IMR-90 (cell line): ENCODE measurements at regions not wholly inside any gene's neighbourhood (a gene's known extent, or its start where the extent isn't known, plus 50 kb on each side); places are given as distances from the start of the nearest gene placed in this dataset.
A peak's percentile ranks its signal among the peaks of the same experiment; 100 is the strongest.

Experiments used
- ATAC-seq: fragments of 200-7000 bp; cut with Tn5 transposase; 2 replicates; pipeline ENCODE4 v1.9.1; 2020; ENCODE audit warnings: low read depth, mild to moderate bottlenecking, moderate library complexity
- BruUV-seq: library from RNA; stranded (reverse); fragments of 400-500 nt; replicated peaks from 2 replicates; lab custom pipeline; 2021; lab: Mats Ljungman, UMichigan
- CTCF ChIA-PET: fragments of 300-600 bp; formaldehyde crosslinking; extraction: SDS; loops from one replicate; lab custom pipeline; 2021; ENCODE audit warnings: antibody characterized with exemption; lab: Yijun Ruan, JAX
- POLR2A ChIA-PET: fragments of 300-600 bp; sonication (Branson Sonifier 250); formaldehyde crosslinking; loops from one replicate; lab custom pipeline; 2022; ENCODE audit warnings: antibody characterized with exemption; ENCODE audit not compliant: unreplicated experiment; lab: Charles Lee
- DNase-seq: peaks from one replicate; pipeline ENCODE4 v3.0.0; 2013
- H2AFZ ChIP-seq: replicated peaks from 2 replicates; pipeline ENCODE3; 2013; ENCODE audit warnings: low read length, mild to moderate bottlenecking; ENCODE audit not compliant: poor library complexity
- H2AK5ac ChIP-seq: 2 replicates; pipeline ENCODE4 v1.6.1; 2013; ENCODE audit warnings: low read depth, low read length, inconsistent platforms
- H2AK9ac ChIP-seq: replicated peaks from 2 replicates; pipeline ENCODE3; 2013; ENCODE audit warnings: mild to moderate bottlenecking, low read depth, low read length, moderate library complexity; ENCODE audit not compliant: poor library complexity
- H2BK120ac ChIP-seq: 2 replicates; pipeline ENCODE4 v1.6.1; 2013; ENCODE audit warnings: low read depth, low read length, inconsistent platforms
- H2BK15ac ChIP-seq: 3 replicates; pipeline ENCODE4 v1.6.1; 2013; ENCODE audit warnings: low read depth, low read length, inconsistent platforms
- H2BK20ac ChIP-seq: 2 replicates; pipeline ENCODE4 v1.6.1; 2013; ENCODE audit warnings: low read depth, mild to moderate bottlenecking, inconsistent platforms, low read length, moderate library complexity
- H2BK5ac ChIP-seq: 2 replicates; pipeline ENCODE4 v1.6.1; 2013; ENCODE audit warnings: mild to moderate bottlenecking, low read depth, low read length, inconsistent platforms; ENCODE audit not compliant: poor library complexity, severe bottlenecking
- H3K14ac ChIP-seq: replicated peaks from 2 replicates; pipeline ENCODE4 v1.6.1; 2013; ENCODE audit warnings: low read depth, low read length, inconsistent platforms
- H3K18ac ChIP-seq: 2 replicates; pipeline ENCODE4 v1.6.1; 2013; ENCODE audit warnings: low read depth, low read length, control low read depth
- H3K23ac ChIP-seq: 2 replicates; pipeline ENCODE4 v1.6.1; 2013; ENCODE audit warnings: low read depth, low read length, inconsistent platforms
- H3K27ac ChIP-seq: 2 replicates; pipeline ENCODE4 v1.5.1; 2013; ENCODE audit warnings: mild to moderate bottlenecking, control low read depth, low read length; ENCODE audit not compliant: insufficient read depth
- H3K27me3 ChIP-seq: 2 replicates; pipeline ENCODE4 v1.6.1; 2013; ENCODE audit warnings: low read length; ENCODE audit not compliant: control insufficient read depth, insufficient read depth
- H3K36me3 ChIP-seq: 2 replicates; pipeline ENCODE4 v1.6.1; 2013; ENCODE audit warnings: low read length, mixed read lengths; ENCODE audit not compliant: control insufficient read depth, insufficient read depth
- H3K4ac ChIP-seq: 2 replicates; pipeline ENCODE4 v1.6.1; 2013; ENCODE audit warnings: low read depth, low read length, inconsistent platforms
- H3K4me1 ChIP-seq: 2 replicates; pipeline ENCODE4 v1.6.1; 2013; ENCODE audit warnings: low read length, mixed read lengths; ENCODE audit not compliant: control insufficient read depth, insufficient read depth
- H3K4me2 ChIP-seq: 2 replicates; pipeline ENCODE4 v1.6.1; 2013; ENCODE audit warnings: low read depth, mild to moderate bottlenecking, control low read depth, low read length, moderate library complexity
- H3K4me3 ChIP-seq: 2 replicates; pipeline ENCODE4 v1.5.1; 2013; ENCODE audit warnings: low read depth, mild to moderate bottlenecking, control low read depth, low read length, moderate library complexity; ENCODE audit not compliant: insufficient read depth
- H3K56ac ChIP-seq: 2 replicates; pipeline ENCODE4 v1.6.1; 2013; ENCODE audit warnings: low read length, inconsistent platforms; ENCODE audit not compliant: insufficient read depth; ENCODE audit errors: extremely low read depth
- H3K79me1 ChIP-seq, 2 experiments: 2 replicates each; pipeline ENCODE4 v1.6.1; 2013; ENCODE audit warnings: low read length in 2 of 2, inconsistent platforms in 1 of 2, low read depth in 1 of 2
- H3K9ac ChIP-seq: 2 replicates; pipeline ENCODE4 v1.6.1; 2013; ENCODE audit warnings: low read depth, low read length, control low read depth
- H3K9me1 ChIP-seq: 2 replicates; pipeline ENCODE4 v1.6.1; 2013; ENCODE audit warnings: low read length, inconsistent platforms; ENCODE audit not compliant: insufficient read depth
- H3K9me3 ChIP-seq: 2 replicates; pipeline ENCODE4 v1.6.1; 2013; ENCODE audit warnings: low read length; ENCODE audit not compliant: control insufficient read depth, insufficient read depth
- H4K20me1 ChIP-seq: 2 replicates; pipeline ENCODE4 v1.6.1; 2013; ENCODE audit warnings: low read length, inconsistent platforms; ENCODE audit not compliant: insufficient read depth
- H4K5ac ChIP-seq: 2 replicates; pipeline ENCODE4 v1.6.1; 2013; ENCODE audit warnings: mild to moderate bottlenecking, low read depth, low read length, control low read depth
- H4K8ac ChIP-seq, 2 experiments: 2 replicates each; pipeline ENCODE4 v1.6.1; 2013; ENCODE audit warnings: low read depth in 2 of 2, low read length in 2 of 2, control low read depth in 1 of 2, inconsistent platforms in 1 of 2
- H4K91ac ChIP-seq: 2 replicates; pipeline ENCODE4 v1.6.1; 2013; ENCODE audit warnings: low read depth, low read length, inconsistent platforms; ENCODE audit not compliant: insufficient read depth
- CHD1 ChIP-seq: IDR thresholded peaks from 2 replicates; pipeline ENCODE4 v1.6.1; 2012; ENCODE audit warnings: low read depth, low read length, improper control_type of control experiment
- ELK1 ChIP-seq: fragments of 150-350 bp; IDR thresholded peaks from 2 replicates; pipeline ENCODE4 v1.6.1; 2016; ENCODE audit warnings: low read depth, mild to moderate bottlenecking, low read length, moderate library complexity, borderline replicate concordance
- MAZ ChIP-seq: IDR thresholded peaks from 2 replicates; pipeline ENCODE4 v1.6.1; 2012; ENCODE audit warnings: low read depth, mild to moderate bottlenecking, low read length, improper control_type of control experiment, moderate library complexity, borderline replicate concordance
- MXI1 ChIP-seq: IDR thresholded peaks from 2 replicates; pipeline ENCODE4 v1.6.1; 2012; ENCODE audit warnings: low read depth, mild to moderate bottlenecking, low read length, moderate library complexity, borderline replicate concordance
- NFE2L2 ChIP-seq: fragments of 150-350 bp; IDR thresholded peaks from 2 replicates; pipeline ENCODE4 v1.6.1; 2016; ENCODE audit warnings: low read depth, mild to moderate bottlenecking, low read length
- RCOR1 ChIP-seq: IDR thresholded peaks from 2 replicates; pipeline ENCODE4 v1.6.1; 2012; ENCODE audit warnings: mild to moderate bottlenecking, low read length, improper control_type of control experiment; ENCODE audit not compliant: insufficient replicate concordance
- RFX5 ChIP-seq: IDR thresholded peaks from 2 replicates; pipeline ENCODE4 v1.8.0; 2012; ENCODE audit warnings: low read depth, mild to moderate bottlenecking, low read length, moderate library complexity
- SMC3 ChIP-seq: fragments of 150-350 bp; IDR thresholded peaks from 2 replicates; pipeline ENCODE4 v1.6.1; 2016; ENCODE audit warnings: low read depth, mild to moderate bottlenecking, antibody characterized with exemption, low read length, moderate library complexity
- USF2 ChIP-seq: fragments of 150-350 bp; IDR thresholded peaks from 2 replicates; pipeline ENCODE4 v1.6.1; 2017; ENCODE audit warnings: mild to moderate bottlenecking, antibody characterized with exemption, low read length, low read depth
- WGBS, 2 experiments: methylation state at CpG; one replicate each; pipeline versions ENCODE4 v1.1.5 to v1.1.7; 2013; ENCODE audit warnings: missing lambda C conversion rate in 2 of 2; ENCODE audit not compliant: insufficient read length in 1 of 2; ENCODE audit errors: extremely low coverage in 2 of 2; 5-methylcytosine and 5-hydroxymethylcytosine counted together
- dilution Hi-C: fragments of 300-500 bp; cut with HindIII; formaldehyde crosslinking; loops from one replicate; pipeline ENCODE4 v1.14.3; 2018; ENCODE audit warnings: low sequenced_read_pairs; ENCODE audit not compliant: unreplicated experiment
- in situ Hi-C: fragments of 300-500 bp; cut with MboI; formaldehyde crosslinking; loops from 3 replicates; pipeline ENCODE4 v1.14.3; 2019; ENCODE audit warnings: low sequenced_read_pairs, inconsistent platforms, mixed read lengths
- intact Hi-C: fragments of 100-400 bp; cut with micrococcal nuclease; formaldehyde crosslinking; loops from 2 replicates; pipeline ENCODE4 v1.10.0; 2022

DNA sequence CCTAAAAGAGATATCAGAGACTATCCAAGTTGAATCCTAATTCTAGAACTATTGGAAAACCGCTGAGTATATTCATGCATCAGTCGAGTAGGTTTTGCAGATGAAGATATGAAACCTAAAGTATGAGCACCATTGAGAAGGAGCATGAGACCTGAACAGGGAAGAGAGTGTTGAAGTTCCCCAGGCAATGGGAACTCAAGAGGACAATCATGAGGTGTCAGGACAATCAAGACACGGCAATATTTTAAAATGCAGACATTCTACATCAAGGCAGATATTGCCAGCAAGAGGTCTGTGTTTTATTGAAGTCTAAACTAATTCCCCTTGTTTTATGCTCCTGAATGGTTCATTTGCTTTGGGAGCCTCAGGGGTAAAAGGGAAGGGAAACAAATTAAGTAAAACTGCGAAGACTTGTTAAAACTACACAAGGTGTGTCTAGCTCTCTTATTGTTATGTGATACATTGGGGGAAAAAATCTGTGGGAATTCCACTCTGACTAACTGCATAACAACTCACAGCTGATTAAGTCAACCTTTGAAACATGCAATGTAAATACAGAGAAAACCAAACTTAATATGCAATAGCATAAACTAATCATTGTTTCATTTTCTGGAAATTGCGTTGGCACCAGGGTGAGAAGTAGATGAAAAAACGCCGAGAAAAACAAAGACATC, 347.9 kb upstream of the ADGRL2 start:
- Histone ChIP-seq H4K5ac (no peak overlapping the region), H2BK120ac (no peak overlapping the region), H3K9ac (no peak overlapping the region), H3K18ac (no peak overlapping the region), H3K36me3 (no peaks in the 10 kb centered on the region), H2AFZ (no peak overlapping the region), H2BK5ac (no peak overlapping the region), H2AK5ac (no peak overlapping the region), H3K27ac (no peak overlapping the region), H3K4ac (no peak overlapping the region), H4K91ac (no peak overlapping the region), H4K8ac (no peak overlapping the region), H2BK15ac (no peak overlapping the region), H3K79me1 (no peaks in the 10 kb centered on the region), H3K56ac (no peak overlapping the region), H3K14ac (no peak overlapping the region), H3K4me3 (no peak overlapping the region), H3K4me1 (no peaks in the 10 kb centered on the region), H4K20me1 (no peaks in the 10 kb centered on the region), H3K9me3 (no peaks in the 10 kb centered on the region), H3K4me2 (no peak overlapping the region), H3K27me3 (no peaks in the 10 kb centered on the region), H2BK20ac (no peak overlapping the region), H2AK9ac (no peak overlapping the region), H3K9me1 (no peaks in the 10 kb centered on the region), H3K23ac (no peak overlapping the region)
- ChIA-PET CTCF (no interaction called here), POLR2A (no interaction called here)
- TF ChIP-seq SMC3 (no peak), RCOR1 (no peak), RFX5 (no peak), MXI1 (no peak), USF2 (no peak), CHD1 (no peak), MAZ (no peak), ELK1 (no peak), NFE2L2 (no peak)
- WGBS, 2 experiments: no CpG with 5 or more reads among the region's 7 CpGs
- peak; percentile 14; the same call in 1 of the 2 replicates for ATAC-seq
- in situ Hi-C loops (no loop called here), dilution Hi-C loops (no loop called here), intact Hi-C loops (no loop called here)
- no TSS peak for BruUV-seq
- peak; percentile 8 for DNase-seq
